Suprapubic skin (tissue), 4 donors: ENCODE measurements at regions not wholly inside any gene's neighbourhood (a gene's known extent, or its start where the extent isn't known, plus 50 kb on each side); places are given as distances from the start of the nearest gene placed in this dataset.

ENCODE experiments used
- CTCF ChIP-seq, 2 donors: fragments of 200-600 bp in 1 of 2; fragments of 450-650 bp in 1 of 2; sonication (generic) in 1 of 2; IDR thresholded peaks; one replicate each; pipeline ENCODE4 v1.5.1; 2016 to 2019; ENCODE audit warnings: antibody characterized with exemption in 2 of 2, mild to moderate bottlenecking in 1 of 2, moderate library complexity in 1 of 2
- POLR2A ChIP-seq, 2 donors: fragments of 450-650 bp; IDR thresholded peaks; one replicate each; pipeline ENCODE4 v1.6.1; 2017; ENCODE audit warnings: antibody characterized with exemption in 2 of 2, mild to moderate bottlenecking in 2 of 2, moderate library complexity in 2 of 2
- POLR2AphosphoS5 ChIP-seq, 3 donors: sonication (generic); formaldehyde crosslinking; IDR thresholded peaks; one replicate each; pipeline ENCODE4 v1.6.1; 2017; ENCODE audit warnings: antibody characterized with exemption in 3 of 3

- no peak for TF ChIP-seq CTCF (IDR thresholded peaks at IDR 0.05)
- TF ChIP-seq POLR2A (IDR thresholded peaks at IDR 0.05), result no peak
- TF ChIP-seq POLR2AphosphoS5 (IDR thresholded peaks at IDR 0.05), result no peak
Measured at GRCh38 chrX:84893897-84894296, 109.8 kb upstream of the APOOL start.
